GM19468 (cell line): ENCODE measurements at regions not wholly inside any gene's neighbourhood (a gene's known extent, or its start where the extent isn't known, plus 50 kb on each side); places are given as distances from the start of the nearest gene placed in this dataset.
"Not testable (repeated sequence)": the region's sequence is repeated elsewhere in the genome, so short reads cannot be mapped to it uniquely, and the experiment has no call there.

ENCODE experiments used
- ATAC-seq: cut with Tn5 transposase; IDR thresholded peaks from one replicate; pipeline ENCODE4 v1.9.1; 2021; ENCODE audit warnings: mild to moderate bottlenecking, moderate library complexity, moderate number of reproducible peaks; ENCODE audit not compliant: unreplicated experiment; ENCODE audit errors: extremely low read depth

- ATAC-seq, result no peak
Observed at GRCh38 chr3:144840866-144841265, 869.2 kb downstream of the DIPK2A start.

GRCh38 chr3:144843099-144843498 is 871.5 kb downstream of the DIPK2A start:
- no peak for ATAC-seq

GRCh38 chr3:144852999-144853398 is 881.4 kb downstream of the DIPK2A start:
- no peak for ATAC-seq

- ATAC-seq, result not testable (repeated sequence)
Observed at GRCh38 chr3:144854020-144854419, 882.4 kb downstream of the DIPK2A start.

- no peak for ATAC-seq
Observed at GRCh38 chr3:144859161-144859560, 887.5 kb downstream of the DIPK2A start.

- ATAC-seq, result no peak
Observed at GRCh38 chr3:144864646-144865045, 893.0 kb downstream of the DIPK2A start.

- ATAC-seq, result no peak
Observed at GRCh38 chr3:144865948-144866347, 894.3 kb downstream of the DIPK2A start.

GRCh38 chr3:144866476-144866875 is 894.9 kb downstream of the DIPK2A start:
- ATAC-seq, result no peak

- no peak for ATAC-seq
Observed at GRCh38 chr3:144868506-144868905, 896.9 kb downstream of the DIPK2A start.

GRCh38 chr3:144873066-144873465 is 901.4 kb downstream of the DIPK2A start:
- no peak for ATAC-seq

- ATAC-seq, result no peak
Observed at GRCh38 chr3:144875211-144875610, 903.6 kb downstream of the DIPK2A start.

GRCh38 chr3:144877356-144877755 is 905.7 kb downstream of the DIPK2A start:
- no peak for ATAC-seq

GRCh38 chr3:144879701-144880100 is 908.1 kb downstream of the DIPK2A start:
- ATAC-seq, result no peak

- no peak for ATAC-seq
Observed at GRCh38 chr3:144893980-144894379, 922.4 kb downstream of the DIPK2A start.

GRCh38 chr3:144894576-144894975 is 923.0 kb downstream of the DIPK2A start:
- no peak for ATAC-seq

GRCh38 chr3:144900366-144900765 is 928.7 kb downstream of the DIPK2A start:
- ATAC-seq, result no peak

- not testable (repeated sequence) for ATAC-seq
Observed at GRCh38 chr3:144907581-144907980, 936.0 kb downstream of the DIPK2A start.

GRCh38 chr3:144912968-144913367 is 941.3 kb downstream of the DIPK2A start:
- ATAC-seq, result no peak

- no peak for ATAC-seq
Observed at GRCh38 chr3:144915202-144915601, 943.6 kb downstream of the DIPK2A start.

GRCh38 chr3:144921710-144922109 is 950.1 kb downstream of the DIPK2A start:
- no peak for ATAC-seq

- no peak for ATAC-seq
Observed at GRCh38 chr3:144923046-144923775, 951.6 kb downstream of the DIPK2A start.

- ATAC-seq, result no peak
Observed at GRCh38 chr3:144930431-144930830, 958.8 kb downstream of the DIPK2A start.
